ENCODE measurements at regions not wholly inside any gene's neighbourhood (a gene's known extent, or its start where the extent isn't known, plus 50 kb on each side); places are given as distances from the start of the nearest gene placed in this dataset.

DNA sequence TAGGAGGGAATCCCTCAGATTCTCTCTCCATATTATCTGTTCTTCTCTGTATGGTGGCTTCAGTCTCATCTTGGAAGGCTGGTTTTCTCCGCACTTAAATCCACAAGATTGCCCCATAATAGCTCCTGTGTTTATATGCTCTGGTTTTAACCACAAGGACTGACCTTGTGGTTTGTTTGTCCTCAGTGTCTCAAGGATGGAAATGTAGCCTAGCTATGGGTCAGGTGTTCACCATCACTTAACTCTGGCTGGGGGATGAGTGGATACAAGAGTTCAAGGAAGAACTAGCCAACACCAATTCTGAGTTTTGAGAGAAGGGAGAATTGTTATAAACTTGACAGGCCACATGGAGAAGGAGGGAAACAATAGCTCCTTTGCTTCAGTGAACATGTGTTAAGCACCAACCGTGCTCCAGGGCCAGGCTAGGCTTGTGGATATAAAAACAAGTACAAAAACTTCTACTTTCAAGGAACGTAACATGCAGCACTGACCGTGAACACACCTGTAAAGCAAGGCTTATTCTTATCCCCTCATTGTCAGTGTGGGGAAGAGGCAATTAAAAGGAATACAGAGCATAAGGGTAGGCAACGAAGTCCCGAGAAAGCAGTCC, 75.6 kb upstream of the VLDLR start:
- TF ChIP-seq CTCF (IDR thresholded peaks at IDR 0.05) (no peak), POLR2A (IDR thresholded peaks at IDR 0.05) (no peak)
